Activated CD4-positive, alpha-beta memory T cell treated with anti-CD3 and anti-CD28 coated beads for 36 hours (primary cell): ENCODE measurements at regions not wholly inside any gene's neighbourhood (a gene's known extent, or its start where the extent isn't known, plus 50 kb on each side); places are given as distances from the start of the nearest gene placed in this dataset.

ENCODE experiments used
- CTCF ChIA-PET: fragments of 350-600 bp; sonication (Branson Sonifier 250); formaldehyde crosslinking; loops from one replicate; lab custom pipeline; 2021; ENCODE audit warnings: antibody characterized with exemption, inconsistent platforms; lab: Charles Lee
- POLR2A ChIA-PET: fragments of 350-600 bp; sonication (Branson Sonifier 250); formaldehyde crosslinking; loops from one replicate; lab custom pipeline; 2021; ENCODE audit warnings: antibody characterized with exemption; lab: Charles Lee
- DNase-seq: peaks from one replicate; pipeline ENCODE4 v3.0.0-alpha.2; 2020
- H3K27ac Mint-ChIP-seq: one replicate; pipeline ENCODE4 v1.8.0; 2021; ENCODE audit warnings: mixed read lengths
- H3K27me3 Mint-ChIP-seq: one replicate; pipeline ENCODE4 v1.8.0; 2021; ENCODE audit warnings: mixed read lengths
- H3K36me3 Mint-ChIP-seq: one replicate; pipeline ENCODE4 v1.8.0; 2021; ENCODE audit warnings: mixed read lengths
- H3K4me1 Mint-ChIP-seq: one replicate; pipeline ENCODE4 v1.8.0; 2021; ENCODE audit warnings: low read depth, mixed read lengths
- H3K4me3 Mint-ChIP-seq: one replicate; pipeline ENCODE4 v1.8.0; 2021; ENCODE audit warnings: mild to moderate bottlenecking, mixed read lengths
- H3K9me3 Mint-ChIP-seq: one replicate; pipeline ENCODE4 v1.8.0; 2021; ENCODE audit warnings: mixed read lengths
- intact Hi-C: fragments of 100-400 bp; cut with micrococcal nuclease; formaldehyde crosslinking; loops from one replicate; pipeline ENCODE4 v1.15.1; 2023

- Mint-ChIP-seq H3K27ac (no peak overlapping the region), H3K4me1 (no peaks in the 10 kb centered on the region), H3K9me3 (no peaks in the 10 kb centered on the region), H3K36me3 (no peaks in the 10 kb centered on the region), H3K27me3 (no peaks in the 10 kb centered on the region), H3K4me3 (no peak overlapping the region)
- no peak for DNase-seq
- ChIA-PET CTCF (no interaction called here), POLR2A (interaction anchor here (0.6 kb wide), 1 partner anchor 1940 kb away, joined by 3 read pairs; no protein-coding TSS in a partner anchor)
- intact Hi-C loops = no loop called here
Measured at GRCh38 chr5:117020999-117021398, 446.4 kb upstream of the SEMA6A start.

- CTCF ChIA-PET = no interaction called here
- Mint-ChIP-seq H3K27me3 (no peaks in the 10 kb centered on the region), H3K4me3 (no peak overlapping the region), H3K4me1 (no peaks in the 10 kb centered on the region), H3K9me3 (peaks cover 6% of the 10 kb centered on the region), H3K36me3 (no peaks in the 10 kb centered on the region), H3K27ac (no peak overlapping the region)
- POLR2A ChIA-PET = no interaction called here
- intact Hi-C loops = no loop called here
- DNase-seq = no peak
Measured at GRCh38 chr5:117013280-117013877, 438.8 kb upstream of the SEMA6A start.

GRCh38 chr5:117010574-117010973, 436.0 kb upstream of the SEMA6A start:
- ChIA-PET CTCF (no interaction called here), POLR2A (no interaction called here)
- no peak overlapping the region for H3K4me3 Mint-ChIP-seq
- peaks cover 6% of the 10 kb centered on the region for H3K9me3 Mint-ChIP-seq
- H3K4me1 Mint-ChIP-seq = no peaks in the 10 kb centered on the region
- no peak for DNase-seq
- intact Hi-C loops = no loop called here
- H3K27ac Mint-ChIP-seq = no peak overlapping the region
- H3K36me3 Mint-ChIP-seq = no peaks in the 10 kb centered on the region
- H3K27me3 Mint-ChIP-seq = no peaks in the 10 kb centered on the region

DNA sequence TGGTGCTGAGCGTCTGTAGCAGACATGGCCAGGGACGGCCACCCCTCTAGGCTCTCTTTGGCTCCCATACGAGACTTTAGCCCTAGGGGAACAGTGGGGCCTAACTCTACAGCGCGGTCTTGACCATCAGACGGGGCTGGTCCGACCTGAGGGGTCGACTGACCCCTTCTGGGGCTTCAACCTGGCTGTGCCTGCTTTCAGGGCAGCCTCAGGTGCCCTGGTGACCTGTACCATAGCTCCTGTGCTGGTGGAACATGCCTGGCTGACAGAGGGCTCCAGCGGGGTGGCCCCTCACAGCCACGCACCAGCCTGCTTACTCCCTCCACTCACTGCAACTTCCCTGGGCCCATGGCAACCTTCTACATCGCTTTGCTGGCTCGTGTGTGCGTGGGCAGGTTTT, 423.4 kb upstream of the SEMA6A start:
- H3K27me3 Mint-ChIP-seq = no peaks in the 10 kb centered on the region
- ChIA-PET CTCF (no interaction called here), POLR2A (no interaction called here)
- no peaks in the 10 kb centered on the region for H3K4me1 Mint-ChIP-seq
- intact Hi-C loops = no loop called here
- no peak overlapping the region for H3K27ac Mint-ChIP-seq
- H3K36me3 Mint-ChIP-seq = no peaks in the 10 kb centered on the region
- DNase-seq = no peak
- H3K4me3 Mint-ChIP-seq = no peak overlapping the region
- H3K9me3 Mint-ChIP-seq = peaks cover 13% of the 10 kb centered on the region

GRCh38 chr5:116992681-116993080, 418.1 kb upstream of the SEMA6A start:
- DNase-seq = no peak
- no peak overlapping the region for H3K4me3 Mint-ChIP-seq
- no peaks in the 10 kb centered on the region for H3K9me3 Mint-ChIP-seq
- ChIA-PET POLR2A (no interaction called here), CTCF (no interaction called here)
- intact Hi-C loops = no loop called here
- no peaks in the 10 kb centered on the region for H3K4me1 Mint-ChIP-seq
- no peaks in the 10 kb centered on the region for H3K36me3 Mint-ChIP-seq
- no peaks in the 10 kb centered on the region for H3K27me3 Mint-ChIP-seq
- no peak overlapping the region for H3K27ac Mint-ChIP-seq

GRCh38 chr5:116989995-116990394, 415.4 kb upstream of the SEMA6A start:
- H3K36me3 Mint-ChIP-seq = no peaks in the 10 kb centered on the region
- no peak overlapping the region for H3K4me3 Mint-ChIP-seq
- no peaks in the 10 kb centered on the region for H3K27me3 Mint-ChIP-seq
- no peak for DNase-seq
- H3K4me1 Mint-ChIP-seq = no peaks in the 10 kb centered on the region
- no peak overlapping the region for H3K27ac Mint-ChIP-seq
- CTCF ChIA-PET = no interaction called here
- no peaks in the 10 kb centered on the region for H3K9me3 Mint-ChIP-seq
- POLR2A ChIA-PET = no interaction called here
- intact Hi-C loops = no loop called here

GRCh38 chr5:116982035-116982434, 407.4 kb upstream of the SEMA6A start:
- peaks cover 2% of the 10 kb centered on the region for H3K9me3 Mint-ChIP-seq
- ChIA-PET POLR2A (no interaction called here), CTCF (no interaction called here)
- H3K36me3 Mint-ChIP-seq = no peaks in the 10 kb centered on the region
- DNase-seq = no peak
- no peaks in the 10 kb centered on the region for H3K27me3 Mint-ChIP-seq
- H3K4me1 Mint-ChIP-seq = no peaks in the 10 kb centered on the region
- intact Hi-C loops = no loop called here
- no peak overlapping the region for H3K4me3 Mint-ChIP-seq
- H3K27ac Mint-ChIP-seq = no peak overlapping the region

- POLR2A ChIA-PET = no interaction called here
Measured at GRCh38 chr5:116980581-116980980, 406.0 kb upstream of the SEMA6A start.

DNA sequence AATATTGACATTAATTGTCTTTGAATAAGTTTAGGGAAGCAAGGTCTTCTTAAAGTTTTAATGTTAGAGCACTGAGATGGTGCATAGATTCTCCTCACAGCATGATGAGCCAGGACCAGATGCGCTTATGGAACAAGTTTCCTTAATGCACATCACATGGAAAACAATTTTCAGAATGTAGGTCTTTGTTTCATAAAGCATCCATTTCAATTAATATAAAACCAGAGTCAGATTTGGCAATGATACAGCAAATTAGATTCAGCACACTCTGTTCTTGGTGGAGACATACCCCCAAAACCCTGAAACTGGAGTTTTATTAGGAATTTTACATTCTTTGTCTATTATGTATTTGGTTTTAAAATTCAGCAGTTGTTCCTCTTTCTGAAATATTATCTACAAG, 402.1 kb upstream of the SEMA6A start:
- POLR2A ChIA-PET = no interaction called here
- Mint-ChIP-seq H3K4me3 (no peak overlapping the region), H3K4me1 (no peaks in the 10 kb centered on the region), H3K9me3 (peaks cover 2% of the 10 kb centered on the region), H3K27ac (no peak overlapping the region), H3K27me3 (no peaks in the 10 kb centered on the region), H3K36me3 (no peaks in the 10 kb centered on the region)
- intact Hi-C loops = no loop called here
- CTCF ChIA-PET = no interaction called here
- no peak for DNase-seq

More at GRCh38 chr5:116980581-116980980, 406.0 kb upstream of the SEMA6A start:
- H3K4me3 Mint-ChIP-seq = no peak overlapping the region
- H3K36me3 Mint-ChIP-seq = no peaks in the 10 kb centered on the region
- no peaks in the 10 kb centered on the region for H3K4me1 Mint-ChIP-seq
- peaks cover 2% of the 10 kb centered on the region for H3K9me3 Mint-ChIP-seq
- no peak for DNase-seq
- intact Hi-C loops = no loop called here
- H3K27me3 Mint-ChIP-seq = no peaks in the 10 kb centered on the region
- H3K27ac Mint-ChIP-seq = no peak overlapping the region
- CTCF ChIA-PET = no interaction called here

DNA sequence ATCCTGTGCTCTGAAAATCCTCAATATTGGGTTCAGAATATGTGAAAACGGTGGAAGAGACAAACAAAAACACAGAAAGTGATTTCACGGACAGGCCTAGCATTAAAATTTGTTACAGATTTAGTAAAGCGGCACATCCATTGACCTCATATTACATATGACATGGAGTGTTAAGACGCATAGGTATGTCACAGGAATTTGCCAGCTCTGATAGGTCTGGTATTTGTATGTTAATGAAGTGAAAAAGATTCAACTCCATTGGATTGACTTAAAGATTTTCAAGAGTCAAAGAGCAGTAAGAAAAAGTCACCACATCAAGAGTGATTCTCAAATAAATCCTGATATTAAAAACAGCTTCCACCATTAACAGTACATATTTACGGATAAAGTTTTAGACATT, 396.5 kb upstream of the SEMA6A start:
- H3K9me3 Mint-ChIP-seq = peaks cover 10% of the 10 kb centered on the region
- H3K27me3 Mint-ChIP-seq = no peaks in the 10 kb centered on the region
- H3K36me3 Mint-ChIP-seq = no peaks in the 10 kb centered on the region
- no peak overlapping the region for H3K4me3 Mint-ChIP-seq
- no peak for DNase-seq
- POLR2A ChIA-PET = no interaction called here
- H3K27ac Mint-ChIP-seq = no peak overlapping the region
- no peaks in the 10 kb centered on the region for H3K4me1 Mint-ChIP-seq
- CTCF ChIA-PET = no interaction called here
- intact Hi-C loops = no loop called here

- Mint-ChIP-seq H3K27ac (no peak overlapping the region), H3K4me3 (no peak overlapping the region), H3K27me3 (no peaks in the 10 kb centered on the region), H3K36me3 (no peaks in the 10 kb centered on the region), H3K9me3 (peaks cover 10% of the 10 kb centered on the region), H3K4me1 (no peaks in the 10 kb centered on the region)
- no peak for DNase-seq
- CTCF ChIA-PET = no interaction called here
- POLR2A ChIA-PET = no interaction called here
- intact Hi-C loops = no loop called here
Measured at GRCh38 chr5:116970318-116970717, 395.7 kb upstream of the SEMA6A start.

DNA sequence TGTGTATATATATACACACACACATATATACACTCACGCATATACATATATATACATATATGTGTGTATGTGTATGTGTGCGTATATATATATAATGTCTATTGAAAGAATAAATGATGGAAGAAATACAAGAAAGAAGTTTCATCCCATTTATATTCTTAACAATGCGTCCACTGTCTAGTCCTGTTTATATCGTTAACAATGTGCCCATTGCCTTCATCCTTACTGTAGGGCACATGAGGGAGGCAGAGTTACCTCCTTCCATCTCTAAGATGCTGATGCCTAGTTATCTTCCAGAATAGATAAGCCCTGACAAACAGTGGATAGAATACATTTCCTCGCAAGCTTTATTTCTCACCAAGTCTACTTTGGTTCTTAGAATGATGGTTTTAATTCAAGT, 389.8 kb upstream of the SEMA6A start:
- H3K27me3 Mint-ChIP-seq = no peaks in the 10 kb centered on the region
- ChIA-PET CTCF (no interaction called here), POLR2A (no interaction called here)
- H3K4me3 Mint-ChIP-seq = no peak overlapping the region
- no peaks in the 10 kb centered on the region for H3K36me3 Mint-ChIP-seq
- H3K4me1 Mint-ChIP-seq = no peaks in the 10 kb centered on the region
- peaks cover 10% of the 10 kb centered on the region for H3K9me3 Mint-ChIP-seq
- H3K27ac Mint-ChIP-seq = no peak overlapping the region
- intact Hi-C loops = no loop called here
- DNase-seq = no peak

DNA sequence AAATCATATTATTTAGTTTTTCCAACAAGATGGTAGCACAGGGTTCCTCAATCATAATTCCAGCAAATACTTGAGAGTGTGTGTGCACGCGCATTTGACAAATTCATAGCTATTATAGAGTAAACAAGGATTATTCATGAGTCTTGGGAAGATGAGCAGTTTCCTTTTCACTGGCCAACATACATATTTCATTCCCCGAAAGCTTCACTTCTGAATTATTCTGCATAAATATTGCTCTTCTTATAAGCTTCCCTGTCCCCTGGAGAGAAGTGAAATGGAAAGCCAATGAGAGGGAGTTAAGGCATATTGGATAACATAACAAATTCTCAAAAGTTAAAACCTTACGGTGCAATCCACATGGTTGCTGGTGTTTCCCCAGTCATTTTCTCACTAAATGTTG, 386.4 kb upstream of the SEMA6A start:
- intact Hi-C loops = no loop called here
- ChIA-PET POLR2A (no interaction called here), CTCF (no interaction called here)

More for the DNA sequence above, 386.4 kb upstream of the SEMA6A start:
- Mint-ChIP-seq H3K4me1 (no peaks in the 10 kb centered on the region), H3K4me3 (no peak overlapping the region), H3K27me3 (no peaks in the 10 kb centered on the region), H3K36me3 (no peaks in the 10 kb centered on the region), H3K9me3 (no peaks in the 10 kb centered on the region), H3K27ac (no peak overlapping the region)
- DNase-seq = no peak
